IgD-negative memory B cell (primary cell): ENCODE measurements at regions not wholly inside any gene's neighbourhood (a gene's known extent, or its start where the extent isn't known, plus 50 kb on each side); places are given as distances from the start of the nearest gene placed in this dataset.
"Not testable (repeated sequence)": the region's sequence is repeated elsewhere in the genome, so short reads cannot be mapped to it uniquely, and the experiment has no call there.

Experiments
- H3K27ac Mint-ChIP-seq, 3 donors: one replicate each; pipeline ENCODE4 v1.8.0; 2020 to 2022; ENCODE audit warnings: mild to moderate bottlenecking in 3 of 3, mixed read lengths in 3 of 3, moderate library complexity in 1 of 3
- H3K27me3 Mint-ChIP-seq: one replicate; pipeline ENCODE4 v1.8.0; 2021; ENCODE audit warnings: mixed read lengths
- H3K36me3 Mint-ChIP-seq: one replicate; pipeline ENCODE4 v1.8.0; 2020; ENCODE audit warnings: mild to moderate bottlenecking, mixed read lengths
- H3K4me1 Mint-ChIP-seq, 3 donors: one replicate each; pipeline ENCODE4 v1.8.0; 2020 to 2022; ENCODE audit warnings: mixed read lengths in 3 of 3, mild to moderate bottlenecking in 1 of 3
- H3K4me3 Mint-ChIP-seq, 4 donors: one replicate each; pipeline ENCODE4 v1.8.0; 2020 to 2022; ENCODE audit warnings: mild to moderate bottlenecking in 4 of 4, mixed read lengths in 4 of 4, moderate library complexity in 3 of 4
- H3K9me3 Mint-ChIP-seq, 3 donors: one replicate each; pipeline ENCODE4 v1.8.0; 2020 to 2021; ENCODE audit warnings: mixed read lengths in 3 of 3, mild to moderate bottlenecking in 1 of 3

- H3K36me3 Mint-ChIP-seq, H3K4me1 Mint-ChIP-seq, H3K9me3 Mint-ChIP-seq, H3K27ac Mint-ChIP-seq, H3K27me3 Mint-ChIP-seq, H3K4me3 Mint-ChIP-seq: not testable (repeated sequence)
Observed at GRCh38 chr2:87431051-87431450, 316.8 kb upstream of the PLGLB2 start.

- H3K36me3 Mint-ChIP-seq, H3K4me3 Mint-ChIP-seq: not testable (repeated sequence)
Observed at GRCh38 chr2:87432711-87433453, 315.0 kb upstream of the PLGLB2 start.

GRCh38 chr2:87436007-87436406 is 311.9 kb upstream of the PLGLB2 start:
- not testable (repeated sequence) for H3K27ac Mint-ChIP-seq, H3K27me3 Mint-ChIP-seq, H3K36me3 Mint-ChIP-seq, H3K4me3 Mint-ChIP-seq, H3K9me3 Mint-ChIP-seq, H3K4me1 Mint-ChIP-seq

More at GRCh38 chr2:87432711-87433453, 315.0 kb upstream of the PLGLB2 start:
- not testable (repeated sequence) for H3K27me3 Mint-ChIP-seq, H3K27ac Mint-ChIP-seq, H3K9me3 Mint-ChIP-seq, H3K4me1 Mint-ChIP-seq

GRCh38 chr2:87437701-87438260 is 310.1 kb upstream of the PLGLB2 start:
- H3K4me1 Mint-ChIP-seq, H3K27ac Mint-ChIP-seq, H3K27me3 Mint-ChIP-seq, H3K4me3 Mint-ChIP-seq, H3K9me3 Mint-ChIP-seq, H3K36me3 Mint-ChIP-seq: not testable (repeated sequence)

GRCh38 chr2:87438780-87439454 is 309.0 kb upstream of the PLGLB2 start:
- H3K9me3 Mint-ChIP-seq, H3K27me3 Mint-ChIP-seq, H3K36me3 Mint-ChIP-seq, H3K4me1 Mint-ChIP-seq, H3K4me3 Mint-ChIP-seq, H3K27ac Mint-ChIP-seq: not testable (repeated sequence)

GRCh38 chr2:87439617-87440204 is 308.2 kb upstream of the PLGLB2 start:
- not testable (repeated sequence) for H3K27ac Mint-ChIP-seq
- peak overlapping the region in 1 of 4 donors; percentile 34 for H3K4me3 Mint-ChIP-seq

GRCh38 chr2:87440650-87441049 is 307.2 kb upstream of the PLGLB2 start:
- not testable (repeated sequence) for H3K4me1 Mint-ChIP-seq, H3K27ac Mint-ChIP-seq, H3K4me3 Mint-ChIP-seq

More at GRCh38 chr2:87439617-87440204, 308.2 kb upstream of the PLGLB2 start:
- not testable (repeated sequence) for H3K36me3 Mint-ChIP-seq, H3K9me3 Mint-ChIP-seq, H3K27me3 Mint-ChIP-seq, H3K4me1 Mint-ChIP-seq

GRCh38 chr2:87441375-87441774 is 306.5 kb upstream of the PLGLB2 start:
- H3K36me3 Mint-ChIP-seq, H3K9me3 Mint-ChIP-seq: not testable (repeated sequence)

More at GRCh38 chr2:87440650-87441049, 307.2 kb upstream of the PLGLB2 start:
- not testable (repeated sequence) for H3K9me3 Mint-ChIP-seq, H3K36me3 Mint-ChIP-seq, H3K27me3 Mint-ChIP-seq

GRCh38 chr2:87442983-87443577 is 304.8 kb upstream of the PLGLB2 start:
- not testable (repeated sequence) for H3K27me3 Mint-ChIP-seq, H3K9me3 Mint-ChIP-seq, H3K27ac Mint-ChIP-seq, H3K36me3 Mint-ChIP-seq, H3K4me1 Mint-ChIP-seq, H3K4me3 Mint-ChIP-seq

More at GRCh38 chr2:87441375-87441774, 306.5 kb upstream of the PLGLB2 start:
- not testable (repeated sequence) for H3K4me1 Mint-ChIP-seq, H3K27me3 Mint-ChIP-seq, H3K27ac Mint-ChIP-seq, H3K4me3 Mint-ChIP-seq

- not testable (repeated sequence) for H3K4me1 Mint-ChIP-seq, H3K27me3 Mint-ChIP-seq, H3K27ac Mint-ChIP-seq, H3K36me3 Mint-ChIP-seq, H3K9me3 Mint-ChIP-seq, H3K4me3 Mint-ChIP-seq
Observed at GRCh38 chr2:87444951-87445350, 302.9 kb upstream of the PLGLB2 start.

GRCh38 chr2:87445613-87446312 is 302.1 kb upstream of the PLGLB2 start:
- H3K27me3 Mint-ChIP-seq, H3K4me1 Mint-ChIP-seq, H3K27ac Mint-ChIP-seq, H3K36me3 Mint-ChIP-seq, H3K9me3 Mint-ChIP-seq, H3K4me3 Mint-ChIP-seq: not testable (repeated sequence)

- not testable (repeated sequence) for H3K27me3 Mint-ChIP-seq, H3K27ac Mint-ChIP-seq, H3K36me3 Mint-ChIP-seq, H3K4me3 Mint-ChIP-seq, H3K4me1 Mint-ChIP-seq, H3K9me3 Mint-ChIP-seq
Observed at GRCh38 chr2:87446313-87446696, 301.6 kb upstream of the PLGLB2 start.

GRCh38 chr2:87449462-87449980 is 298.4 kb upstream of the PLGLB2 start:
- H3K4me1 Mint-ChIP-seq, H3K36me3 Mint-ChIP-seq, H3K27ac Mint-ChIP-seq, H3K27me3 Mint-ChIP-seq, H3K9me3 Mint-ChIP-seq, H3K4me3 Mint-ChIP-seq: not testable (repeated sequence)

- not testable (repeated sequence) for H3K4me3 Mint-ChIP-seq, H3K27me3 Mint-ChIP-seq, H3K36me3 Mint-ChIP-seq
Observed at GRCh38 chr2:87452193-87452592, 295.7 kb upstream of the PLGLB2 start.

GRCh38 chr2:87452861-87453260 is 295.0 kb upstream of the PLGLB2 start:
- H3K27ac Mint-ChIP-seq, H3K9me3 Mint-ChIP-seq: not testable (repeated sequence)

More at GRCh38 chr2:87452193-87452592, 295.7 kb upstream of the PLGLB2 start:
- not testable (repeated sequence) for H3K27ac Mint-ChIP-seq, H3K9me3 Mint-ChIP-seq, H3K4me1 Mint-ChIP-seq

More at GRCh38 chr2:87452861-87453260, 295.0 kb upstream of the PLGLB2 start:
- H3K4me3 Mint-ChIP-seq, H3K27me3 Mint-ChIP-seq, H3K36me3 Mint-ChIP-seq, H3K4me1 Mint-ChIP-seq: not testable (repeated sequence)
